GM21619 (cell line): ENCODE measurements at regions not wholly inside any gene's neighbourhood (a gene's known extent, or its start where the extent isn't known, plus 50 kb on each side); places are given as distances from the start of the nearest gene placed in this dataset.
"Not testable (repeated sequence)": the region's sequence is repeated elsewhere in the genome, so short reads cannot be mapped to it uniquely, and the experiment has no call there.

Experiments used
- ATAC-seq: cut with Tn5 transposase; IDR thresholded peaks from one replicate; pipeline ENCODE4 v1.9.1; 2021; ENCODE audit not compliant: unreplicated experiment

DNA sequence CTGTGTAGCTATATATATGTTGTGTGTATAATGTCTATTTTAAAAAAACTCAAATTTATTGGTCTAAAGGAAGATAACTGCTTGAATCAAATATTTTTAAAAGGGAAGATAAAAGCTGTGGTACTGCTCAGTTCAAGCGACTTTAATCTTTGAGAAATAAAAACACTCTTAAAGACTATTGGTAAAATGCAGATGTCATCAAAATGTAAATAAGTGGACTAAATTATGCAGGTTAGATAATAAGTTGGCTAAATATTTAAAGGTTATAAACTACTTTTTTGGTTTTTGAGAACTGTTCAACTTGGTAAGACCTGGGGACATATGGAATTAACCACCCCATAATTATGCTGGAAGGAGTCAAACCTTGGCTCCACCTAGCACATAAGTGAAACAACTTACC lies 144.7 kb upstream of the ITM2A start:
- no peak for ATAC-seq

DNA sequence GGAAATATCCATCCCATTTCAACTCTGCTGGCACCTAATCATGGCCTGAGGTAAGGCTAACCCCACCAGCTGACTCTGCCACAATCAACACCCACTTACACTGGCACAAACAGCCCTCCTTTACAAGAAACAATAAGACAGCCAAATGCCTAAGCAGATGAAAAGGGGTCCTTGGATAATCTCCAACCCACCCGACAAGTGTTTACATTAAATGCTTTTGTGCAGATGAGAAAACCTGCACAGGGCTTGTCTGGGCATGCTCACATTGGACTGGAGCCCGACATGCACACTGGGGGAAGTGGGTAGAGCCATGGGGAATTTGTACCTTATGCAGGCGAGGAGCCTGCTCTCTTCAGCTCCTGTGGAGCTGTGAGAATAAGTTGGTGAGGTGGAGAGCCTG lies 138.9 kb upstream of the ITM2A start:
- ATAC-seq: no peak

DNA sequence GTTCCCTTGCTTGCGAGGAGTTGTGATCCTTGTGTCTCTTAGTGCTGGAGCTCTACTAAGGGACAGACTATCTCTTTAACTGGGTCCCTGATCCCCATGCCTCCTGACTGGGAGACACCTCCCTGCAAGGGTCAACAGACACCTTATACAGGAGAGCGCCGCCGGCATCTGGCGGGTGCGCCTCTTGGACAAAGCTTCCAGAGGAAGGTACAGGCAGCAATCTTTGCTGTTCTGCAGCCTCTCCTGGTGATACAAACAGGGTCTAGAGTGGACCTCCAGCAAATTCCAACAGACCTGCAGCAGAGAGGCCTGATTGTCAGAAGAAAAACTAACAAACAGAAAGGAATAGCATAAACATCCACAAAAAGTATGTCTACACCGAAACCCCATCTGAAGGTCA lies 115.6 kb upstream of the ITM2A start:
- no peak for ATAC-seq

DNA sequence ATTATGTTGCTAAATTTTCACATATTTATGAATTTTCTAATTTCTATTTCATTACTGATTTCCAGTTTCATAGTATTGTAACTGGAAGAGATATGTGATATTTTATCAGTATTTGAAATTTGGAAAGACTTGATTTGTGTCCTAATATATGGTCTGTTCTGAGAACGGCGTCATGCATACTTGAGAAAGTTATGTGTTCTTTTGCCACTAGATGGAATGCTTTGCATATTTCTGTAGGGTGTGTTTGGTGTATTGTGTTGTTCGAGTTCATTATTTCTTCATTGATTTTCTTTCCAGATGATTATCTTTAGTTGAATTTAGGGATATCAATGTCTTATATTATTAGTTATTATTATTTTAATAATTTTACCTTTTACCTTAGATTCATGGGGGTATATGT lies 110.6 kb upstream of the ITM2A start:
- ATAC-seq: no peak

DNA sequence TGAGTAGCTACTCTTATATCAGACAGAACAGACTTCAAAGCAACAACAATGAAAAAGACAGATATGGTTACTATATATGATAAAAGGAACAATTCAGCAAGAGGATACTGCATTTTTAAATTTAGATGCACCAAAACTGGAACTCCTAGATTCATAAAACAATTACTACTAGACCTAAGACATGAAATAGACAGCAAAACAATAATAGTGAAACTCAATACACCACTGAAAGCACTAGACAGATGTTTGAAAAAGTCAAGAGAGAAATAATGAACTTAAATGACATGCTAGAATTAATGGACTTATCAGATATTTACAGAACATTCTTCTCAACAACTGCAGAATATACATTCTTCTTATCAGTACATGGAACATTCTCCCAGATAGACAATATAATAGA lies 99.5 kb upstream of the ITM2A start:
- ATAC-seq: no peak

DNA sequence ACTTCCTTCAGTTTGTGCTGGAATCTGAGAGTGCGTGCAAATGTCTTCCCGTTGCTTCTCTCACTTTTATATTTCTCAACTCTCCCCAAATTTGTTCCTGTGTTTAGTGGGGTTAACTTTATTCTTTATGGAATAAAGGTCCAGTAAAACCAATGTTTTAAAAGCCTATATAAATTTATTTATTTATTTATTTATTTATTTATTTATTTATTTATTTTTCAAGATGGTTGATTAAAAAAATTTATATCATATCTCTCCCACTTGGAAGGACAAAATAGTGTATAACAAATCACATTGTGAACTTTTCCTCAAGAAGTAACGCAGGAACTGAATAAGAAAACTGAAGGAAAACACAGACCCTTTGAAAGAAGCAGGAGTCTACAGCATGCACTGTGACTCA lies 95.3 kb upstream of the ITM2A start:
- no peak for ATAC-seq

DNA sequence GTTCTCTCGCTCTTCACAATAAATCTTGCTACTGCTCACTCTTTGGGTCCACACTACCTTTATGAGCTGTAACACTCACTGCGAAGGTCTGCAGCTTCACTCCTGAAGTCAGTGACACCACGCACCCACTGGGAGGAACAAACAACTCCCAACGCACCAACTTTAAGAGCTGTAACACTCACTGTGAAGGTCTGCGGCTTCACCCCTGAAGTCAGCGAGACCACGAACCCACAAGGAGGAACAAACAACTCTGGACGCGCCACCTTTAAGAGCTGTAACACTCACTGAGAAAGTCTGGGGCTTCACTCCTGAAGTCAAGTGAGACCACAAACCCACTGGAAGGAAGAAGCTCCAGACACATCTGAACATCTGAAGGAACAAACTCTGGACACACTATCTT lies 89.5 kb upstream of the ITM2A start:
- not testable (repeated sequence) for ATAC-seq

DNA sequence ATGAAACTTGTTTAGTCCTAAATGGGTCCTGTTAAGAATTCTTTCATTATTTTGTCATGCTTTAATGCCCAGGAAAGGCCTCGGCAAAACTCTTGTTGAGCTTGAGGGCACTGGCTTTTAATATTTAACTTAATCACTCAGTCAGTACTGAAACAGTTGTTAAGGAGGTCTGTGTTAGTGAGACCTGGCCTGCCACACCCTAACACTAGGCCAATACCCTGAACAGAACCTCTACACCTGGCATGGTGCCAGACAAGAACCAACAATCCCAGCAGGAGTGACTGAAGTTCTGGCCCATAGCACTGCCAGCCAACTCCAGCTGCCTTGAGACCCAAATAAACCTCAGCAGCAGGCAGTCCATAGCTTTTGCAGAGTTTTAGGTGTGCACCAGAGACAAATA lies 85.7 kb upstream of the ITM2A start:
- ATAC-seq: no peak

DNA sequence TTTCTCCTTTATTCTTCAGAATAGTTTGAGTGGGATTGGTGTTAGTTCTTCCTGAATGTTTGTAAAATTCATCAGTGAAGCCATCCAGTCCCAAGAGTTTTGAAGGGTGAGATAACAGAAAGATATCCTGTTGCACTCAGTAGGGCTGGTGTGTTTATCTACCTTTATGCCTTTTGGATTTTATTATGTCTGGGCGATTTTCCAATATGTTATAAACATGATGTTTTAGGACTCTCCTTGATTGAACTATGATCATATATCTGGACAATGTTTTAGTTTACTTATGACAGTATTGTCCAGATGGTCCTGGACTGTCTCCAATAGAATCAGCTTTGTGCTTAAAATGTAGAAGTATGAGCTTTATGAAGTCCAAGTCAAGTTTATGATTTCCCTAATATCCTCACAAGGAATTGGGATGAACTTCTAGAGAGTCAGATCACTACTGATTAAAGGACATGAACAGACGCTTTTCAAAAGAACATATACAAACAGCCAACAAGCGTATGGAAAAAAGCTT lies 77.6 kb upstream of the ITM2A start:
- no peak for ATAC-seq

DNA sequence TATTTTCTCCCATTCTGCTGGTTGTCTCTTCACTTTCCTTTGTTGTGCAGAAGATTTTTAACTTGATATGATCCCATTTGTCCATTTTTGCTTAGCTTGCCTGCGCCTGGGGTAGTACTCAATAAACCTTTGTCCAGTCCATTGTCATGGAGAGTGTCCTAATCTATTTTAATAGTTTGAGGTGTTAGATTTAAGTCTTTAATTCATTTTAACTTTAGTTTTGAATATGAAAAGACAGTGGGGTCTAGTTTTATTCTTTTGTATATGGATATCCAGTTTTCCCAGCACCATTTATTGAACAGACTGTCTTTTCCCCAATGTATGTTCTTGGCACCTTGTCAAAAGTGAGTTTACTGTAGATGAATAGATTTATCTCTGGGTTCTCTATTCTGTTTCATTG lies 76.0 kb upstream of the ITM2A start:
- ATAC-seq: no peak

DNA sequence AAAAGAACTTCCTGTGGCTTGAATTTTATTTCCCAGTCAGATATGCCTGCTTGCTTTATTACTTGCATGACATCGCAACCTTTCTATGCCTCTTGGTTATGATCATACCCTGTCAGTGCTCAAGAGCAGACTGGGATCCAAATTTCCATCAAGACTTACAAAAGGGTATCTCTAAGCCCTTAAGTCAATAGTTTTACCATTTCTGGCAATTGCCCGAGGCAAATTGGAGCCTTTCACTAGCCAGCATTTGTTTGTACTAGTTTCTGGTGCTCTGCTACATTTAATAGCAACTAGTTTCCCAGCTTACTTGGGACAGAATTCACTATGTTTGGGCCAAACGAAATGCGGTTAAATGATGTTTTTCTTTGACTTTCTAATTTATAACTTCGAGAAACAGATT lies 73.2 kb upstream of the ITM2A start:
- no peak for ATAC-seq
